HK-2 (cell line): ENCODE measurements at regions not wholly inside any gene's neighbourhood (a gene's known extent, or its start where the extent isn't known, plus 50 kb on each side); places are given as distances from the start of the nearest gene placed in this dataset.
"Not testable (repeated sequence)": the region's sequence is repeated elsewhere in the genome, so short reads cannot be mapped to it uniquely, and the experiment has no call there.

Experiments
- DNase-seq: peaks from one replicate; pipeline ENCODE4 v3.0.0-alpha.2; 2018; ENCODE audit not compliant: unreplicated experiment

DNA sequence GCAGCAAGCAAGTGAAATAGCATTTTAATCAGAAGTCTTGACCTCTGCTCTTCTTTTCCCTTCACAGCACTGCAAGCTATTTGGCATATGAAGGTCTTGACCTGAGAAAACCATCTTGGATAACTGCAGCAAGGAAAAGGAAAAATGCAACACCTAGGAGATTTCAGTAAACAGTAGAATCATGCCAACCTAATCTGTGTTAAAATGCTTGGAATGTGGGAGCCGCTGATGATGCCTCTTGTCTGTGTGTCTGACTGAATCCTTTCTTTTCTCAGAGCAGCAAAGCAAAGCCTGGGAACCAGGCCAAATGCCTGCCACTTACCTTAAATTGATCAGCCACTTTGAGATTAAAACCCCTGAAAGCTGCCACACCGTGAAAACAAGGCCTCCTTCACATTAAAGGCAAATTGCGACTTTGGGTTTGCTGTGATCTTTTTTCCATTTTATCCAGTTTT is 80.4 kb upstream of the CDK6 start:
- peak; percentile 54 for DNase-seq

DNA sequence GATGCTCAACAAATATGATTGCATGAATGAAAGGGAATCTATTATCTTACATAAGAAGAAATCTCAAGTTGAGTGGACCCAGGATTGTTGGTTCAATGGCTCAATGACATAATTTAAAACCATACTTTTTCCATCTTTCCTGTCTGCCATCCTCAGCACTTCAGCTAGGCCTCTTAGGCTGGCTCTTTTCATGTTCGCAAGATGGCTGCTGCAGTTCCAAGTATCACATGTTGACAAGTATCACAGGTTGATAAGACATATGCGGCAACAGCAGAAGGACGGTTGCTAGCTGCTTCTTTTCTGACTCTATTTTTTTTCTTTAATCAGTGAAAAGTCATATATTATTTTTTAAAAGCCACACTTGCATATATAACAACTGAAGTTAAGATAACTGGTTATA is 79.0 kb upstream of the CDK6 start:
- DNase-seq = no peak

DNA sequence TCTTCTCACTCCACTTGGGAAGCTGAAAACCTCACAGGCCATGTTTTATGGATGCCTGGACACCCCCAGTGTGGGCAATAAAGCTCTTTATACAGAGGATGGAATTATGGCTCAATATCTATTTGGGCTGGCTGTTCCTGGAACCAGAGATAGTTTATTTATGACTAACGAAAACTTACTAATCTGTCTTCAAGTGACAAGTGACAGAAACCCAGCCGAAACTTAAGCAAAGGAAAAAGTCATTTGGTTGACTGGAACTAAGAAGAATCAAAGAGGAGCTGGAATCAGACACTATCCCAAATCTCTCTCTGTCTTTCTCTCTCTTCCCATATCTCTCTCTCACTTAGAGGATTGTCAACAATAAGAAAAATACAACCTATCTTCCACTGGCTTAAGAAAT is 78.3 kb upstream of the CDK6 start:
- no peak for DNase-seq

DNA sequence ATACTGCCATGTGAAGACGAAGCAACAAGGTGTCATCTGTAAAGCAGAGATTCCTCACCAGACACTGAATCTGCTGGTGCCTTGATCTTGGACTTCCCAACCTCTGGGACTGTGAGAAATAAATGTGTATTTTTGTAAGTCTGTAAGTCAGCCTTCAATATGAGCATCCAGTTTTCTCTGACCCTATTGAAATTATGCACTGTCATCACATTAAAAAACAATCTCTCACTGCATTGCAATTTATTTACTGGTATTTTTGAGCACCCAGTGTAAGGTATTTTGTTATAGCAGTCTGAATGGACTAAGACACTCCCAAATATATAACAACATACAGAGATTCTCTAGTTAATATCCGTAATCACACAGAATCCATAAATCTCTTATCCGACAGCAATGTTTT is 77.5 kb upstream of the CDK6 start:
- DNase-seq = no peak

DNA sequence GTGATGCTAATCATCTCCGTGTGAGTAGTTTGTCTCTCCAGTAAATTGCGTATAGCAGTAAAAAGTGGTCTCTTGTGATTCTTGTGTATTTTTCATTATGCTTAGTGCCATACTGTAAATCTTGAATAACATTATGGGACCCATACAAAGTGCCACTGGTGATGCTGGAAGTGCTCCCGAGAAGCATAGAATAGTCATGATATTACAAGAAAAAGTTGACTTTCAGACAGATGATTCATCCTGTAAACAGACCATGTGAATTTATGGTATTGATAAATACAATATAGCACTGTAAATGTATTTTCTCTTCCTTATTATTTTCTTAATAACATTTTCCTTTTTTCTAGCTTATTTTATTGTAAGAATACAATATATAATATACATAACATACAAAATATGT is 74.6 kb upstream of the CDK6 start:
- DNase-seq = no peak

DNA sequence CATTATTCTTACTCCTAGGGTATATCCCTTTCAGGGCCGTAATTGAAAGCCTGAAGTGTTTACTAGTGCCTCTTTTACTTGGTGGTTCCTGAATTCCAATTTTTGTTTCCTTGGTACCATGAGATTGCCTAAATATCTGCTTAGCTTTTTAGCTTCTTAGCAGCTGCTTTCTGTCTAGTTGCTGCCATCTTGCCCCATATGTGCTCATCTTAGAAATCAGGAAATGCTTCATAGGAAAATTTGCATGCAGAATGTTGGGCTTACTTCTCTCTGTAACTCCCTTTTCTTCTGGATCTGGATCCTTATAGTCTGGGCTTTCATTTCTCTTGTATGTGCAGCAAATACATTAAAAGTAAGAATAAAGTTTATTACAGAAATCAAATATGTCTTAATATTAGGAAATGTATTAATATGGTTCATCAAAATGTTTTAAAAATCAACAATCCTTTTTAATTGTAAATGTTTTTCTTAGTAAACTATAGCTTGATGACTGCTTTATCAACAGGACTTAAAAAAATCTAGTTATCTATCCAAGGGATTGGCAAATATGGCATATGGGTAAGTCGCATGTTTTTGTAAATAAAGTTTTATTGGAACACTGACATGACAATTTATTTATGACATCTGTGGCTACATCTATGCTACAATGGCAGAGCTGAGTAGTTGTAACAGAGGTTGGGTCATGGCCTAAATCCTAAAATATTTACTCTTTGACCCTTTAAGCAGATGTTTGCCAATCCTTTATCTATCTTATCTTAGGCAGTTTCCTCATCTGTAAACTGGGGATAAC is 73.5 kb upstream of the CDK6 start:
- DNase-seq = no peak

DNA sequence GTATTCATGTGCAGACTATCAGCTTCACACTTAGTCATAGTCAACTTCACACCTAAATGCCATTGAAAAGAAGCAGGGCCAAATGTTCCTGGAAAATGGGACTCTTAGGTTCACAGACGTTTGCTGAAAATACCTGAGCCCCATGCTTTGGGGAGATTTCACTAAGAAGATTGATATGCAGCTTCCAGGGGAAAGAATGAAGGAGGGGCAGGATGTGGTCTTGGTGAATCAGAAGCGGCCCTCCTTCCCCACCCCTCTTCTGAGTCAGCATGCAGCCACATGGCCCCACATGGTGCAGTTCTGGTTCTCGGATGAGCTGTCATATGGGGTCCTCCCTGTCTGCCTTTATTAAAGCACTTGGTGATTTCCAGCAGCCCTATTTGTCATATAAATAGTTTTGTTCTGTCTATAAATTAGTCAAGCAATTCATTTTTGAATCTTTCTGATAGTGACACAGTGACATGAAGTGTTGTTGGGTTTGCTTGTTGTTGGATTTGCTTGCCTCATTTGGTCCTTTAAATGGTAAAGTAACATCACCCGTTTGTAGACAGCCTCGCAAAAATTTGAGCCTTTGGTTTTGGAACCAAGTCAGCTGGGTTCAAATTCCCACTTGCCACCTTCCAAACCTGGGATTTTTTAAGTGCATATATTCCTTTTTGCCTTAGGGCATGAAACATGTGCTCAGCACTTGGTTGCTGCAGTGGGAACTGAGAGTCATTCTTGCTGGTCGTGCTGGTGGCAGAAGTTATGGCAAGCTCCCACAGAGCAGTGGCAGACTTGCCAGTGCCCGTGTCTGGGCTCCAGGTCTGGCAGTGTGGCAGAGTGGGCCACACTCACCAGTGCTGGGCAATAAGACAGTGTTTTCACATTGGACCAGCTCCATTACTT is 68.1 kb upstream of the CDK6 start:
- peak; percentile 87 for DNase-seq

DNA sequence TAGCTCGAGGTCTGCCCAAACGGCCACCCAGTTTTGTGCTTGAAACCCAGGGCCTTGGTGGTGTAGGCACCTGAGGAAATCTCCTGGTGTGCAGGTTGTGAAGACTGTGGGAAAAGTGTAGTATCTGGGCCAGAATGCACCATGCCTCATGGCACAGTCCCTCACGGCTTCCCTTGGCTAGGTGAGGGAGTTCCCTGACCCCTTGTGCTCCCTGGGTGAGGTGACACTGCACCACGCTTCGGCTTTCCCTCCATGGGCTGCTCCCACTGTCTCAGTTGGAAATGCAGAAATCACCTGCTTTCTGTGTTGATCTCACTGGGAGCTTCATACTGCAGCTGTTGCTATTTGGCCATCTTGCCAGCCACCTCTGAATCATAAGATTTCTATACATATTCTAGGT is 62.4 kb upstream of the CDK6 start:
- no peak for DNase-seq

DNA sequence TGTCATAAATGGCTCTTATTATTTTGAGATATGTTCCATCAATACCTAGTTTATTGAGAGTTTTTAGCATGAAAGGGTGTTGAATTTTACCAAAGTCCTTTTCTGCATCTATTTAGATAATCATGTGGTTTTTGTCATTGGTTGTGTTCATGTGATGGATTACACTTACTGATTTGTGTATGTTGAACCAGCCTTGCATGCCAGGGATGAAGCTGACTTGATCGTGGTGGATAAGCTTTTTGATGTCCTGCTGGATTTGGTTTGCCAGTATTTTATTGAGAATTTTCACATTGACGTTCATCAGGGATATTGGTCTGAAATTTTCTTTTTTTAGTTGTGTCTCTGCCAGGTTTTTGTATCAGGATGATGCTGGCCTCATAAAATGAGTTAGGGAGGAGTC is 58.5 kb upstream of the CDK6 start:
- DNase-seq = not testable (repeated sequence)

DNA sequence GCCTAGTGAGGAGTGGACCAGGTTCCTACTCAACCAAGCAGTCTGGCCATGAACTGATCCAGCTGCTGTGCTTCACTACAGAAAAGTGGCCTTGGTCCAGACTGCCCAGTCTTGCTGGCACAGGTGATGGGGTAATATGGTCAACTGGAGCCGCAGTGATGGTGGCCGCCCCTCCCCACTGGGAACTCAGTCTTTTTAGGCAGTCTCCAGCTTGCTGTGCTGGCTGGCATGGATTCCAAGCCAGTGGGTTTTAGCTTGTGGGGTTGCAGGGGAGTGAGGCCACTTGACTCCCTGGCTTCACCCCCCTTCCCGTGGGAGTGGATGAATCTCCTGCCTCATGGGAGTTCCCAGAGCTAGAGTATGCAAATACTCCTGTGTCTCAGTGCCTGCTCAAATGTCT is 52.7 kb upstream of the CDK6 start:
- no peak for DNase-seq
